ENCODE measurements at regions not wholly inside any gene's neighbourhood (a gene's known extent, or its start where the extent isn't known, plus 50 kb on each side); places are given as distances from the start of the nearest gene placed in this dataset.

DNA sequence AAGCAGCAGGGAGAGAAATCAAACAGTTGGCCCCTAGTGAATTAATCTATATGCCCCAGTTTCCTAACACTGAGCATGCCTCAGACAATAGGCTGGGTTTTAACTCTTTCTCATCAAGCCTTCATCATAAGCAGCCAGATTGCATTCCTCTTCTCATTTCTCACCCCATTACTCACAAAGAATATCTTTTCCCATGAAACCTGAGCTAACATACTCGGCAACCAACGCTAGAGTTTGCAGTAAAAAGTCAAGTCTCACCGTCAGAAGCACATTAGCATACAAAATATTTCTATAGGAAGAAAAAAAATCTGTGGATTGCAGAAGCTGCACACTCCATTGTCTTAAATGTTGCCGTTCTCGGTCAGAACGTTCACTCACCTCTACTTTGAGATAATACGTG is 429.9 kb upstream of the ARID1B start:
- intact Hi-C loops (cut with DNase I) = no loop called here
- WGBS, 2 donors = 76 to 91% methylated on average over 7 of the region's 7 CpGs
- Histone ChIP-seq H3K9me3 (no peaks in the 10 kb centered on the region), H3K4me3 (no peak overlapping the region), H3K36me3 (no peaks in the 10 kb centered on the region), H3K27ac (no peak overlapping the region), H3K4me1 (no peaks in the 10 kb centered on the region), H3K27me3 (no peaks in the 10 kb centered on the region)
- TF ChIP-seq, protein P1, sequence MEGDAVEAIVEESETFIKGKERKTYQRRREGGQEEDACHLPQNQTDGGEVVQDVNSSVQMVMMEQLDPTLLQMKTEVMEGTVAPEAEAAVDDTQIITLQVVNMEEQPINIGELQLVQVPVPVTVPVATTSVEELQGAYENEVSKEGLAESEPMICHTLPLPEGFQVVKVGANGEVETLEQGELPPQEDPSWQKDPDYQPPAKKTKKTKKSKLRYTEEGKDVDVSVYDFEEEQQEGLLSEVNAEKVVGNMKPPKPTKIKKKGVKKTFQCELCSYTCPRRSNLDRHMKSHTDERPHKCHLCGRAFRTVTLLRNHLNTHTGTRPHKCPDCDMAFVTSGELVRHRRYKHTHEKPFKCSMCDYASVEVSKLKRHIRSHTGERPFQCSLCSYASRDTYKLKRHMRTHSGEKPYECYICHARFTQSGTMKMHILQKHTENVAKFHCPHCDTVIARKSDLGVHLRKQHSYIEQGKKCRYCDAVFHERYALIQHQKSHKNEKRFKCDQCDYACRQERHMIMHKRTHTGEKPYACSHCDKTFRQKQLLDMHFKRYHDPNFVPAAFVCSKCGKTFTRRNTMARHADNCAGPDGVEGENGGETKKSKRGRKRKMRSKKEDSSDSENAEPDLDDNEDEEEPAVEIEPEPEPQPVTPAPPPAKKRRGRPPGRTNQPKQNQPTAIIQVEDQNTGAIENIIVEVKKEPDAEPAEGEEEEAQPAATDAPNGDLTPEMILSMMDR (IDR thresholded peaks at IDR 0.05) = no peak
- TF ChIP-seq POLR2AphosphoS5 (IDR thresholded peaks at IDR 0.05) = no peak
- TF ChIP-seq EP300 (IDR thresholded peaks at IDR 0.05) = no peak
- no peak for TF ChIP-seq POLR2A (IDR thresholded peaks at IDR 0.05)
- DNase-seq = no peak

DNA sequence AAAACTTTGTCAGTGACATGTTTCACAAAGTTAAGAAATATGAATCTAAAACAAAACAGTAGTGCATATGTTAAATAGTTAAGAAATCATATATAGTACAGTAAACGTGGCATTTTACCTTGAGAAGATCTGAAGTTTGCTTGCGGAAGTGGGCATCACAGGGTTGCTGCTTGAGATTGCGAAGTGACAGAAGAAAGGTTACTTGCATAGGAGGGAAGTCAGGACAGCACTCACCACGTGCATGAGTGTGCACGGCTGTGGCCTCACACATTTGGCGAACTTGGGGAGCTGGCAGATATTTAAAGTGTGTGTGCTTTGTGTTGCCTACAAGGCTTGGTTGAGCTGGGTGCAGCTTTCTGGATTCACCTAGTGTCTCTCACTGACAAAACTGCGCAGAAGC is 431.5 kb upstream of the ARID1B start:
- no peak overlapping the region for H3K4me3 ChIP-seq
- H3K36me3 ChIP-seq = no peaks in the 10 kb centered on the region
- no peak for DNase-seq
- TF ChIP-seq POLR2A (IDR thresholded peaks at IDR 0.05) (no peak), POLR2AphosphoS5 (IDR thresholded peaks at IDR 0.05) (no peak), EP300 (IDR thresholded peaks at IDR 0.05) (no peak)
- TF ChIP-seq, protein P1 (IDR thresholded peaks at IDR 0.05) = no peak
- H3K9me3 ChIP-seq = no peaks in the 10 kb centered on the region
- no peaks in the 10 kb centered on the region for H3K27me3 ChIP-seq
- H3K27ac ChIP-seq = no peak overlapping the region
- intact Hi-C loops (cut with DNase I) = no loop called here
- WGBS, 2 donors = 81 to 85% methylated on average over 7 of the region's 7 CpGs
- no peaks in the 10 kb centered on the region for H3K4me1 ChIP-seq

DNA sequence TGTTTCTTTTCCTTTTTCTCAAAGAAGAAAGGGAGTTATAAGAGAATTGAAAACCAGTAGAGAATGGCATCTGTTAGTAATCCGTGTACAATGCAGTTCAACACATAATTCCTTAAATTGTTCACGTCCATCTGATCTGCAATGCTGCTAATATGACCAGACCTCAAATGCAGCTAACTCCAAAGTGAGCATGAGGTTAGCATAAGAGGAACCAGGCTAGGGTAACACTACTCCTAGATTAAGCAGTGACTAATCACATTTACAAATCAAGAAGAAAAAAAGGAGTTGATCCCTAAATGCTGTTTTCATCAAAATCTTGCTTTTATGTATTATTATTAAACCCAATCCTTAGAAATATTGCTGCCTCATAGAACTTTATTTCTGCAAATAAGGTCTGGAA is 432.7 kb upstream of the ARID1B start:
- Histone ChIP-seq H3K4me1 (no peaks in the 10 kb centered on the region), H3K27ac (no peak overlapping the region), H3K27me3 (no peaks in the 10 kb centered on the region), H3K9me3 (no peaks in the 10 kb centered on the region), H3K4me3 (no peak overlapping the region), H3K36me3 (no peaks in the 10 kb centered on the region)
- 80% methylated on average over 2 of the region's 2 CpGs for WGBS, 2 donors
- DNase-seq = no peak
- TF ChIP-seq EP300 (IDR thresholded peaks at IDR 0.05) (no peak), POLR2AphosphoS5 (IDR thresholded peaks at IDR 0.05) (no peak), POLR2A (IDR thresholded peaks at IDR 0.05) (no peak)
- TF ChIP-seq, protein P1 (IDR thresholded peaks at IDR 0.05) = no peak
- intact Hi-C loops (cut with DNase I) = no loop called here

DNA sequence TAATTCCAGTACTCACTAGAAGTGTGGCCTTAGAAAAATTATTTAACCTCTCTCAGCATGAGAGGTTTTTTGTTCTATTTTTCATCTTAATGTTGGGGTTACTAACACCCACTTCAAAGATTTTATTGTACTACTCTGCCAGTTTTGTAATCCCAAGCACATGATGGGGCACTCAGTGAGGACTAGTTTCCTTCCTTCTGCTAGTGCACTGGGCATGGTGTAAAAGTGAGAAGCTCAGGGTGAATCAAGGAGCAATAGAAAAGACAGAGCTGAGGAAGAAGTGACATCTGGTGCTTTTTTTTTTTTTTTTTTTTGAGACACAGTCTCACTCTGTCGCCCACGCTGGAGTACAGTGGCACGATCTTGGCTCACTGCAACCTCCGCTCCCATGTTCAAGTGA is 439.4 kb upstream of the ARID1B start:
- TF ChIP-seq POLR2A (IDR thresholded peaks at IDR 0.05) (no peak), POLR2AphosphoS5 (IDR thresholded peaks at IDR 0.05) (no peak), EP300 (IDR thresholded peaks at IDR 0.05) (no peak)
- TF ChIP-seq, protein P1 (IDR thresholded peaks at IDR 0.05) = no peak
- no peak for DNase-seq
- Histone ChIP-seq H3K27ac (no peak overlapping the region), H3K36me3 (no peaks in the 10 kb centered on the region), H3K27me3 (no peaks in the 10 kb centered on the region), H3K4me3 (no peak overlapping the region), H3K4me1 (no peaks in the 10 kb centered on the region), H3K9me3 (peaks cover 0 to 5% (median under 1%) of the 10 kb centered on the region in 4 donors)
- WGBS, 2 donors = 70 to 83% methylated on average over 4 of the region's 4 CpGs
- intact Hi-C loops (cut with DNase I) = no loop called here

DNA sequence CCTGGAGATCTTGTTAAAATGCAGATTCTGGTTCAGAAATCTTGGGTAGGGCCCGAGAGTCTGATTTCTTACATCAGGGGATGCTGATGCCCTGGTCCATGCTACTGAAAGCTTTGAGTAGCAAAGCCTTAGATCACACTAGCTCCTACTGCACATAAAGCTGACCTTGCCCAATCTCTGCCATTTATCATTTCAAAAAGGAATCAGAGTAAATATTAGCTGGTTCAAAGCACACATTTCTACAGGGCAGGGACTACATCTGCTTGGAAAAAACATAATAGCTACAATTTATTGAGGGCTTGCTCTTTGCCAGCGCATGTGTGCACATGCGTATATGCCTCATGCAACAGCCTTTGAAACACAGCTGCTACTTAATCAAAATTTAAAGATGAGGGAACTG is 440.4 kb upstream of the ARID1B start:
- H3K4me1 ChIP-seq = no peaks in the 10 kb centered on the region
- peaks cover 5 to 15% (median 8%) of the 10 kb centered on the region in 4 donors for H3K9me3 ChIP-seq
- no peak overlapping the region for H3K4me3 ChIP-seq
- DNase-seq = no peak
- H3K27ac ChIP-seq = no peak overlapping the region
- TF ChIP-seq EP300 (IDR thresholded peaks at IDR 0.05) (no peak), POLR2A (IDR thresholded peaks at IDR 0.05) (no peak), POLR2AphosphoS5 (IDR thresholded peaks at IDR 0.05) (no peak)
- TF ChIP-seq, protein P1 (IDR thresholded peaks at IDR 0.05) = no peak
- 85 to 93% methylated on average over 3 of the region's 3 CpGs for WGBS, 2 donors
- no peaks in the 10 kb centered on the region for H3K27me3 ChIP-seq
- H3K36me3 ChIP-seq = no peaks in the 10 kb centered on the region
- intact Hi-C loops (cut with DNase I) = no loop called here

Data from sigmoid colon (tissue), 6 donors.